DND-41 (cell line): ENCODE measurements at regions not wholly inside any gene's neighbourhood (a gene's known extent, or its start where the extent isn't known, plus 50 kb on each side); places are given as distances from the start of the nearest gene placed in this dataset.

ENCODE experiments used
- ATAC-seq: fragments of 200-7000 bp; cut with Tn5 transposase; 3 replicates; pipeline ENCODE4 v1.9.1; 2021; ENCODE audit warnings: low read depth; ENCODE audit not compliant: insufficient read depth
- DNase-seq: peaks from one replicate; pipeline ENCODE4 v3.0.0-alpha.2; 2020
- H2AFZ ChIP-seq: 2 replicates; pipeline ENCODE4 v1.6.0; 2012; ENCODE audit warnings: low read depth, low read length
- H3K27ac ChIP-seq: 2 replicates; pipeline ENCODE4 v1.5.1; 2012; ENCODE audit warnings: low read length, inconsistent platforms
- H3K27me3 ChIP-seq: fragments of 200-600 bp; sonication (generic); 2 replicates; pipeline ENCODE4 v1.6.0; 2012; ENCODE audit warnings: low read length, mild to moderate bottlenecking, inconsistent platforms; ENCODE audit not compliant: insufficient read depth, poor library complexity
- H3K36me3 ChIP-seq: 2 replicates; pipeline ENCODE4 v1.5.1; 2012; ENCODE audit warnings: low read length, inconsistent platforms; ENCODE audit not compliant: insufficient read depth
- H3K4me1 ChIP-seq: 2 replicates; pipeline ENCODE4 v1.5.1; 2012; ENCODE audit warnings: mild to moderate bottlenecking, low read length; ENCODE audit not compliant: insufficient read depth
- H3K4me2 ChIP-seq: 2 replicates; pipeline ENCODE4 v1.6.0; 2012; ENCODE audit warnings: mild to moderate bottlenecking, moderate library complexity, low read length, inconsistent platforms; ENCODE audit not compliant: insufficient read depth
- H3K4me3 ChIP-seq, 2 experiments: fragments of 200-600 bp in 1 of 2; shearing (Covaris generic) in 1 of 2; 2 replicates each; pipeline ENCODE4 v1.5.1; 2012 to 2016; ENCODE audit warnings: inconsistent platforms in 2 of 2, low read length in 2 of 2, mild to moderate bottlenecking in 2 of 2, low read depth in 1 of 2, moderate library complexity in 1 of 2
- H3K79me2 ChIP-seq: 2 replicates; pipeline ENCODE4 v1.6.0; 2012; ENCODE audit warnings: low read length, inconsistent platforms; ENCODE audit not compliant: insufficient read depth
- H3K9ac ChIP-seq: 2 replicates; pipeline ENCODE4 v1.6.0; 2012; ENCODE audit warnings: low read depth, mild to moderate bottlenecking, inconsistent platforms, low read length, moderate library complexity
- H3K9me3 ChIP-seq: 2 replicates; pipeline ENCODE4 v1.5.1; 2012; ENCODE audit warnings: low read length, moderate library complexity, mild to moderate bottlenecking, inconsistent platforms; ENCODE audit not compliant: insufficient read depth, severe bottlenecking
- H4K20me1 ChIP-seq: 2 replicates; pipeline ENCODE4 v1.6.0; 2012; ENCODE audit warnings: low read length; ENCODE audit not compliant: insufficient read depth
- CTCF ChIP-seq: IDR thresholded peaks from 2 replicates; pipeline ENCODE4 v1.5.1; 2012; ENCODE audit warnings: borderline replicate concordance, low read length, moderate library complexity, mild to moderate bottlenecking; ENCODE audit not compliant: poor library complexity, severe bottlenecking; ENCODE audit errors: extremely low read depth
- EZH2 ChIP-seq: IDR thresholded peaks from 3 replicates; pipeline ENCODE4 v1.6.1; 2012; ENCODE audit warnings: borderline replicate concordance, low read depth, mild to moderate bottlenecking, moderate library complexity, low read length, inconsistent platforms; ENCODE audit not compliant: severe bottlenecking

GRCh38 chr1:201637282-201638079 is 98.6 kb downstream of the NAV1 start:
- Histone ChIP-seq H3K9me3 (no peaks in the 10 kb centered on the region), H3K4me1 (no peaks in the 10 kb centered on the region), H4K20me1 (no peaks in the 10 kb centered on the region; the same call in 1 of the 2 replicates), H3K36me3 (no peaks in the 10 kb centered on the region), H3K79me2 (no peaks in the 10 kb centered on the region), H3K27me3 (peaks cover 25% of the 10 kb centered on the region), H3K4me2 (no peak overlapping the region), H3K27ac (no peak overlapping the region), H2AFZ (no peak overlapping the region), H3K4me3 (no peak overlapping the region), H3K9ac (no peak overlapping the region)
- ATAC-seq (no peak), DNase-seq (no peak)
- no peak for TF ChIP-seq CTCF
- TF ChIP-seq EZH2, result no peak

- no peak overlapping the region for H3K4me2 ChIP-seq
- no peak overlapping the region for H3K27ac ChIP-seq
- ATAC-seq (no peak), DNase-seq (no peak)
- no peaks in the 10 kb centered on the region for H3K9me3 ChIP-seq
- H3K27me3 ChIP-seq, result peaks cover 25% of the 10 kb centered on the region
- TF ChIP-seq EZH2 (no peak), CTCF (no peak)
- H3K4me1 ChIP-seq, result no peaks in the 10 kb centered on the region
- H4K20me1 ChIP-seq, result no peaks in the 10 kb centered on the region; the same call in 1 of the 2 replicates
- no peak overlapping the region for H3K4me3 ChIP-seq
- no peaks in the 10 kb centered on the region for H3K79me2 ChIP-seq
- H3K9ac ChIP-seq, result no peak overlapping the region
- no peaks in the 10 kb centered on the region for H3K36me3 ChIP-seq
- no peak overlapping the region for H2AFZ ChIP-seq
Observed at GRCh38 chr1:201639391-201639790, 100.5 kb downstream of the NAV1 start.

GRCh38 chr1:201639826-201640225 is 100.9 kb downstream of the NAV1 start:
- Histone ChIP-seq H4K20me1 (no peaks in the 10 kb centered on the region; the same call in 1 of the 2 replicates), H3K27me3 (peaks cover 25% of the 10 kb centered on the region), H3K4me2 (no peak overlapping the region), H3K36me3 (no peaks in the 10 kb centered on the region), H3K79me2 (no peaks in the 10 kb centered on the region), H3K4me1 (no peaks in the 10 kb centered on the region), H3K4me3 (no peak overlapping the region), H2AFZ (no peak overlapping the region), H3K9ac (no peak overlapping the region), H3K27ac (no peak overlapping the region), H3K9me3 (no peaks in the 10 kb centered on the region)
- TF ChIP-seq CTCF (no peak), EZH2 (no peak)
- ATAC-seq (no peak), DNase-seq (no peak)
